CD4-positive, alpha-beta T cell treated with Interleukin-1 beta for 1 hour (primary cell): ENCODE measurements at regions not wholly inside any gene's neighbourhood (a gene's known extent, or its start where the extent isn't known, plus 50 kb on each side); places are given as distances from the start of the nearest gene placed in this dataset.
"Not testable (repeated sequence)": the region's sequence is repeated elsewhere in the genome, so short reads cannot be mapped to it uniquely, and the experiment has no call there.

Experiments
- DNase-seq, 2 donors: peaks; one replicate each; pipeline ENCODE4 v3.0.0-alpha.2; 2020 to 2022

GRCh38 chr2:111252436-111252835 lies 131.7 kb downstream of the BCL2L11 start:
- DNase-seq: no peak

GRCh38 chr2:111254916-111255315 lies 134.2 kb downstream of the BCL2L11 start:
- DNase-seq: not testable (repeated sequence)

- not testable (repeated sequence) for DNase-seq
These were observed 135.9 kb downstream of the BCL2L11 start for GRCh38 chr2:111256628-111257027.

- DNase-seq: not testable (repeated sequence)
These were observed 136.9 kb downstream of the BCL2L11 start for GRCh38 chr2:111257607-111258006.

- DNase-seq: not testable (repeated sequence)
These were observed 137.6 kb downstream of the BCL2L11 start for GRCh38 chr2:111258318-111258717.

GRCh38 chr2:111262627-111263379 lies 142.1 kb downstream of the BCL2L11 start:
- DNase-seq: not testable (repeated sequence)

- DNase-seq: not testable (repeated sequence)
These were observed 142.8 kb downstream of the BCL2L11 start for GRCh38 chr2:111263380-111264017.

- DNase-seq: not testable (repeated sequence)
These were observed 144.2 kb downstream of the BCL2L11 start for GRCh38 chr2:111264956-111265355.

- not testable (repeated sequence) for DNase-seq
These were observed 145.8 kb downstream of the BCL2L11 start for GRCh38 chr2:111266556-111266955.

GRCh38 chr2:111267038-111267437 lies 146.3 kb downstream of the BCL2L11 start:
- DNase-seq: not testable (repeated sequence)

GRCh38 chr2:111269761-111270323 lies 149.1 kb downstream of the BCL2L11 start:
- DNase-seq: not testable (repeated sequence)

GRCh38 chr2:111270569-111270968 lies 149.9 kb downstream of the BCL2L11 start:
- DNase-seq: not testable (repeated sequence)

- not testable (repeated sequence) for DNase-seq
These were observed 151.1 kb downstream of the BCL2L11 start for GRCh38 chr2:111271647-111272304.

GRCh38 chr2:111273007-111273406 lies 152.3 kb downstream of the BCL2L11 start:
- DNase-seq: not testable (repeated sequence)

GRCh38 chr2:111275047-111275853 lies 154.5 kb downstream of the BCL2L11 start:
- DNase-seq: not testable (repeated sequence)

- DNase-seq: not testable (repeated sequence)
These were observed 155.1 kb downstream of the BCL2L11 start for GRCh38 chr2:111275854-111276171.

GRCh38 chr2:111278133-111278532 lies 157.4 kb downstream of the BCL2L11 start:
- not testable (repeated sequence) for DNase-seq

- not testable (repeated sequence) for DNase-seq
These were observed 160.1 kb downstream of the BCL2L11 start for GRCh38 chr2:111280709-111281286.

GRCh38 chr2:111282162-111282561 lies 161.4 kb downstream of the BCL2L11 start:
- not testable (repeated sequence) for DNase-seq

GRCh38 chr2:111287646-111288568 lies 167.2 kb downstream of the BCL2L11 start:
- not testable (repeated sequence) for DNase-seq

- DNase-seq: not testable (repeated sequence)
These were observed 169.7 kb downstream of the BCL2L11 start for GRCh38 chr2:111290370-111290769.
